ENCODE measurements at regions not wholly inside any gene's neighbourhood (a gene's known extent, or its start where the extent isn't known, plus 50 kb on each side); places are given as distances from the start of the nearest gene placed in this dataset.

- no peaks in the 10 kb centered on the region for H3K27me3 Mint-ChIP-seq (ENCODE audit: low read depth)
- no peak for DNase-seq (ENCODE audit: low spot score in 2 of 2, unreplicated experiment in 2 of 2)
- no peak for TF ChIP-seq CTCF (IDR thresholded peaks at IDR 0.05; ENCODE audit: unreplicated experiment)
- H3K27ac Mint-ChIP-seq: no peak overlapping the region
- no peak overlapping the region for H3K4me3 Mint-ChIP-seq
- H3K9me3 Mint-ChIP-seq: peaks cover 12% of the 10 kb centered on the region
- no peaks in the 10 kb centered on the region for H3K4me1 Mint-ChIP-seq
- H3K36me3 Mint-ChIP-seq: no peaks in the 10 kb centered on the region
Measured at GRCh38 chr6:40124924-40125323, 190.7 kb upstream of the MOCS1 start.

GRCh38 chr6:40116832-40117231 is 182.6 kb upstream of the MOCS1 start:
- DNase-seq (ENCODE audit: low spot score in 2 of 2, unreplicated experiment in 2 of 2): no peak
- peaks cover 2% of the 10 kb centered on the region for H3K9me3 Mint-ChIP-seq
- H3K4me1 Mint-ChIP-seq: no peaks in the 10 kb centered on the region
- H3K27me3 Mint-ChIP-seq (ENCODE audit: low read depth): peaks cover 10% of the 10 kb centered on the region
- no peaks in the 10 kb centered on the region for H3K36me3 Mint-ChIP-seq
- H3K27ac Mint-ChIP-seq: no peak overlapping the region
- TF ChIP-seq CTCF (IDR thresholded peaks at IDR 0.05; ENCODE audit: unreplicated experiment): no peak
- no peak overlapping the region for H3K4me3 Mint-ChIP-seq

GRCh38 chr6:40112350-40112749 is 178.1 kb upstream of the MOCS1 start:
- Mint-ChIP-seq H3K4me3 (no peak overlapping the region), H3K9me3 (peaks cover 20% of the 10 kb centered on the region), H3K36me3 (no peaks in the 10 kb centered on the region), H3K4me1 (no peaks in the 10 kb centered on the region), H3K27ac (no peak overlapping the region), H3K27me3 (ENCODE audit: low read depth) (peaks cover 13% of the 10 kb centered on the region)
- TF ChIP-seq CTCF (IDR thresholded peaks at IDR 0.05; ENCODE audit: unreplicated experiment): no peak
- DNase-seq (ENCODE audit: low spot score in 2 of 2, unreplicated experiment in 2 of 2): no peak

- H3K4me1 Mint-ChIP-seq: no peaks in the 10 kb centered on the region
- DNase-seq (ENCODE audit: low spot score in 2 of 2, unreplicated experiment in 2 of 2): no peak
- no peak overlapping the region for H3K27ac Mint-ChIP-seq
- H3K9me3 Mint-ChIP-seq: peaks cover 32% of the 10 kb centered on the region
- H3K27me3 Mint-ChIP-seq (ENCODE audit: low read depth): peaks cover 13% of the 10 kb centered on the region
- no peak for TF ChIP-seq CTCF (IDR thresholded peaks at IDR 0.05; ENCODE audit: unreplicated experiment)
- no peaks in the 10 kb centered on the region for H3K36me3 Mint-ChIP-seq
- no peak overlapping the region for H3K4me3 Mint-ChIP-seq
Measured at GRCh38 chr6:40108736-40109135, 174.5 kb upstream of the MOCS1 start.

- H3K36me3 Mint-ChIP-seq: no peaks in the 10 kb centered on the region
- peaks cover 10% of the 10 kb centered on the region for H3K27me3 Mint-ChIP-seq (ENCODE audit: low read depth)
- no peak for TF ChIP-seq CTCF (IDR thresholded peaks at IDR 0.05; ENCODE audit: unreplicated experiment)
- H3K9me3 Mint-ChIP-seq: peaks cover 40% of the 10 kb centered on the region
- DNase-seq (ENCODE audit: low spot score in 2 of 2, unreplicated experiment in 2 of 2): no peak
- H3K4me1 Mint-ChIP-seq: no peaks in the 10 kb centered on the region
- no peak overlapping the region for H3K4me3 Mint-ChIP-seq
- H3K27ac Mint-ChIP-seq: no peak overlapping the region
Measured at GRCh38 chr6:40106840-40107239, 172.6 kb upstream of the MOCS1 start.

- Mint-ChIP-seq H3K27ac (no peak overlapping the region), H3K36me3 (no peaks in the 10 kb centered on the region), H3K9me3 (peaks cover 15% of the 10 kb centered on the region), H3K4me3 (no peak overlapping the region), H3K27me3 (ENCODE audit: low read depth) (peaks cover 24% of the 10 kb centered on the region), H3K4me1 (no peaks in the 10 kb centered on the region)
- TF ChIP-seq CTCF (IDR thresholded peaks at IDR 0.05; ENCODE audit: unreplicated experiment): no peak
- no peak for DNase-seq (ENCODE audit: low spot score in 2 of 2, unreplicated experiment in 2 of 2)
Measured at GRCh38 chr6:40098774-40099173, 164.5 kb upstream of the MOCS1 start.
